Ascending aorta (tissue), 2 donors: ENCODE measurements at regions not wholly inside any gene's neighbourhood (a gene's known extent, or its start where the extent isn't known, plus 50 kb on each side); places are given as distances from the start of the nearest gene placed in this dataset.

ENCODE experiments used
- DNase-seq, 2 donors: peaks; one replicate each; pipeline ENCODE4 v3.0.0-alpha.2; 2019; ENCODE audit warnings: low spot score in 2 of 2
- H3K27ac ChIP-seq, 2 donors: fragments of 200-600 bp; sonication (generic); one replicate each; pipeline ENCODE4 v1.5.1; 2016 to 2017; ENCODE audit warnings: mild to moderate bottlenecking in 1 of 2
- H3K27me3 ChIP-seq: fragments of 200-600 bp; sonication (generic); one replicate; pipeline ENCODE4 v1.5.1; 2017
- H3K36me3 ChIP-seq, 2 donors: fragments of 200-600 bp; sonication (generic); one replicate each; pipeline ENCODE4 v1.5.1; 2016
- H3K4me1 ChIP-seq, 2 donors: fragments of 200-600 bp; sonication (generic); one replicate each; pipeline ENCODE4 v1.5.1; 2016 to 2017; ENCODE audit warnings: mild to moderate bottlenecking in 1 of 2
- H3K4me3 ChIP-seq, 2 donors: fragments of 200-600 bp; sonication (generic); one replicate each; pipeline ENCODE4 v1.5.1; 2016 to 2017; ENCODE audit warnings: mild to moderate bottlenecking in 1 of 2
- H3K9me3 ChIP-seq, 2 donors: fragments of 200-600 bp; sonication (generic); one replicate each; pipeline ENCODE4 v1.5.1; 2016
- intact Hi-C: fragments of 100-400 bp; cut with DNase I; formaldehyde crosslinking; loops from one replicate; pipeline ENCODE4 v1.15.1; 2023
- TF ChIP-seq, protein P1 (sequence below), 3 experiments: fragments of 200-600 bp in 2 of 3; fragments of 450-650 bp in 1 of 3; sonication (generic) in 2 of 3; IDR thresholded peaks; one replicate each; pipeline ENCODE4 v1.5.1; 2016 to 2019; ENCODE audit warnings: antibody characterized with exemption in 3 of 3, mild to moderate bottlenecking in 1 of 3, moderate library complexity in 1 of 3

- H3K27ac ChIP-seq, result no peak overlapping the region
- no peak for DNase-seq
- H3K4me3 ChIP-seq, result no peak overlapping the region
- intact Hi-C loops, result no loop called here
- no peaks in the 10 kb centered on the region for H3K27me3 ChIP-seq
- H3K36me3 ChIP-seq, result no peaks in the 10 kb centered on the region
- no peaks in the 10 kb centered on the region for H3K9me3 ChIP-seq
- TF ChIP-seq, protein P1, sequence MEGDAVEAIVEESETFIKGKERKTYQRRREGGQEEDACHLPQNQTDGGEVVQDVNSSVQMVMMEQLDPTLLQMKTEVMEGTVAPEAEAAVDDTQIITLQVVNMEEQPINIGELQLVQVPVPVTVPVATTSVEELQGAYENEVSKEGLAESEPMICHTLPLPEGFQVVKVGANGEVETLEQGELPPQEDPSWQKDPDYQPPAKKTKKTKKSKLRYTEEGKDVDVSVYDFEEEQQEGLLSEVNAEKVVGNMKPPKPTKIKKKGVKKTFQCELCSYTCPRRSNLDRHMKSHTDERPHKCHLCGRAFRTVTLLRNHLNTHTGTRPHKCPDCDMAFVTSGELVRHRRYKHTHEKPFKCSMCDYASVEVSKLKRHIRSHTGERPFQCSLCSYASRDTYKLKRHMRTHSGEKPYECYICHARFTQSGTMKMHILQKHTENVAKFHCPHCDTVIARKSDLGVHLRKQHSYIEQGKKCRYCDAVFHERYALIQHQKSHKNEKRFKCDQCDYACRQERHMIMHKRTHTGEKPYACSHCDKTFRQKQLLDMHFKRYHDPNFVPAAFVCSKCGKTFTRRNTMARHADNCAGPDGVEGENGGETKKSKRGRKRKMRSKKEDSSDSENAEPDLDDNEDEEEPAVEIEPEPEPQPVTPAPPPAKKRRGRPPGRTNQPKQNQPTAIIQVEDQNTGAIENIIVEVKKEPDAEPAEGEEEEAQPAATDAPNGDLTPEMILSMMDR (IDR thresholded peaks at IDR 0.05), result no peak
- H3K4me1 ChIP-seq, result no peaks in the 10 kb centered on the region
Observed at GRCh38 chr4:12050357-12050756, 621.7 kb upstream of the HS3ST1 start.

DNA sequence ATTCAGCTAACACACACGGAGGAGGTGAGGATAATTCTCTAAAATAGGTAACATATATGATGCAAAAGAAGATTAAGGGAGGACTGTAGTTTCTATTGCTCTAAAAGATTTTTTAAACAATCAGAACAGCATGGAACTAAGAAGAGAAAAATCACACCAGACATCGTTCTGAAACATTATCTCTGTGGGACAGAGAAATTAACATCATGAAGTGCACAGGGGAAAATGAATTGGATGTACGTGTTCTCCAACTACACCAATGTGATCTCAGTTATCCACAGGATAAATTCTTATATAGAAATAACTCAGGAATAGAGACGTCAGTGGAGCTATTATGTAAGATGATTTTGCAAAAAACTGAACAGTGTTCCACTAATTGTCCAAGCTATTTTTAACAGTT lies 614.1 kb upstream of the HS3ST1 start:
- no peak overlapping the region for H3K27ac ChIP-seq
- no peaks in the 10 kb centered on the region for H3K36me3 ChIP-seq
- no peaks in the 10 kb centered on the region for H3K9me3 ChIP-seq
- TF ChIP-seq, protein P1 (IDR thresholded peaks at IDR 0.05), result no peak
- intact Hi-C loops, result no loop called here
- no peaks in the 10 kb centered on the region for H3K4me1 ChIP-seq
- H3K27me3 ChIP-seq, result no peaks in the 10 kb centered on the region
- H3K4me3 ChIP-seq, result no peak overlapping the region
- DNase-seq, result no peak

GRCh38 chr4:12041828-12042227 lies 613.1 kb upstream of the HS3ST1 start:
- H3K4me3 ChIP-seq, result no peak overlapping the region
- H3K4me1 ChIP-seq, result no peaks in the 10 kb centered on the region
- DNase-seq, result no peak
- H3K27me3 ChIP-seq, result no peaks in the 10 kb centered on the region
- no peak overlapping the region for H3K27ac ChIP-seq
- TF ChIP-seq, protein P1 (IDR thresholded peaks at IDR 0.05), result no peak
- no peaks in the 10 kb centered on the region for H3K9me3 ChIP-seq
- intact Hi-C loops, result no loop called here
- H3K36me3 ChIP-seq, result no peaks in the 10 kb centered on the region

- Histone ChIP-seq H3K4me1 (no peaks in the 10 kb centered on the region), H3K36me3 (no peaks in the 10 kb centered on the region), H3K27ac (no peak overlapping the region), H3K27me3 (no peaks in the 10 kb centered on the region), H3K9me3 (no peaks in the 10 kb centered on the region), H3K4me3 (no peak overlapping the region)
- intact Hi-C loops, result no loop called here
- TF ChIP-seq, protein P1 (IDR thresholded peaks at IDR 0.05), result no peak
- no peak for DNase-seq
Observed at GRCh38 chr4:12036450-12036849, 607.8 kb upstream of the HS3ST1 start.

- intact Hi-C loops, result no loop called here
- H3K27me3 ChIP-seq, result no peaks in the 10 kb centered on the region
- TF ChIP-seq, protein P1 (IDR thresholded peaks at IDR 0.05), result no peak
- no peak for DNase-seq
- H3K4me1 ChIP-seq, result no peaks in the 10 kb centered on the region
- no peaks in the 10 kb centered on the region for H3K36me3 ChIP-seq
- no peaks in the 10 kb centered on the region for H3K9me3 ChIP-seq
- H3K27ac ChIP-seq, result no peak overlapping the region
- no peak overlapping the region for H3K4me3 ChIP-seq
Observed at GRCh38 chr4:12028258-12028657, 599.6 kb upstream of the HS3ST1 start.

GRCh38 chr4:12022409-12022808 lies 593.7 kb upstream of the HS3ST1 start:
- intact Hi-C loops, result no loop called here
- H3K27ac ChIP-seq, result no peak overlapping the region
- no peak overlapping the region for H3K4me3 ChIP-seq
- no peak for DNase-seq
- H3K36me3 ChIP-seq, result no peaks in the 10 kb centered on the region
- TF ChIP-seq, protein P1 (IDR thresholded peaks at IDR 0.05), result no peak
- H3K4me1 ChIP-seq, result no peaks in the 10 kb centered on the region
- no peaks in the 10 kb centered on the region for H3K27me3 ChIP-seq
- peaks cover 0 to under 1% of the 10 kb centered on the region in 2 donors for H3K9me3 ChIP-seq
